HPDE6-E6E7 (cell line): ENCODE measurements at regions not wholly inside any gene's neighbourhood (a gene's known extent, or its start where the extent isn't known, plus 50 kb on each side); places are given as distances from the start of the nearest gene placed in this dataset.
A peak's percentile ranks its signal among the peaks of the same experiment; 100 is the strongest.

Source experiments
- DNase-seq: peaks from one replicate; pipeline ENCODE4 v3.0.0; 2011; ENCODE audit warnings: missing footprints; ENCODE audit errors: extremely low spot score

DNA sequence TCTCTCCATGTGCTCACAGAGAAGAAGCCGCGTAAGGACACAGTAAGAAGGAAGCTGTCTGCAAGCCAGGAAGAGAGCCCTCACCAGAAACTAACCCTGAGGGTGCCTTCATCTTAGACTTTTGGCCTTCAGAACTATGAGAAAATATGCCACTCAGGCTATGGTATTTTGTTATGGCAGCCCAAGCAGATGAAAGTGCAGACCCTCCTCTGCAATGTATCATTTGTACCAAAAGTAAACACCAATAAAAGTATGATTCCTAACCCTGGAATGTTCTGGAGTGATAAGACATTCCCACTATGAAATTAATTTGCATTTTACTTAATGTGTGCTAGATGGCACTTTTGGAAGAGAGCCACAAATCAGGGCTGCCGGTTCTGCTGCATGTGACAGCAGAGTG, 594.3 kb downstream of the UTRN start:
- no peak for DNase-seq

DNA sequence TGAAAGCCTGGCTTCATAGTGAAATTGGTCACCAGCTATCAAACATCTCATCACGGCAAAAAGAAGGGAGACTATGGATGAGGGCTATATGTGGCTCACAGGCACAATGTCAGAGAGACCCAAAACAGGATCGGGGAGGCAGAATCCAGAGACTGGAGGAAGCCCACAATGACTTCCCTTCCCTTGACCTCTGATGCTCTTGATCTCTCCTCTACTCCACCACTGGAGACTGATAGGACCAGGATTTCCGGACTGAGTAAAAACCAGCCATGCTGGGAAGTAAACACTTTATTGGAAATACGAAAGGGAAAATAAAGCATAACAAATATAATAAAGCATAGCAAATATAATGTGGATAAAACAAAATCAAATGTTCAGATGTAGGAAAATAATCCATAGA, 597.3 kb downstream of the UTRN start:
- no peak for DNase-seq

DNA sequence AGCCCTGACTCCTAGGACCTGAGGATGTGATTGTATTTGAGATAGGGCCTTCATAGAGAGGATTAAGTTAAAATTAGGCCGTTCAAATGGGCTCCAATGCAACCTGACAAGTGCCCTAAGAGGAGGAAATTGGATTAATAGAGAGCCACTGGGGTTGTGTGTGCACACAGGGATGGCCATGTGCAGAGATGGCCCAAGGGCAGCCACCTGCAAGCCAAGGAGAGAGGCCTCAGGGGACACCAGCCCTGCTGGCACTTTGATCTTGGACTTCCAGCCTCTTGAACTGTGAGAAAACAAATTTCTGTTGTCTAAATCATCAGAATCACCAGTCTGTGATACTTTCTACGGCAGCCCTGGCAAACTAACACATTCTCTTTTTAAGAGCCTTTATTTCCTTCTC, 598.8 kb downstream of the UTRN start:
- no peak for DNase-seq

DNA sequence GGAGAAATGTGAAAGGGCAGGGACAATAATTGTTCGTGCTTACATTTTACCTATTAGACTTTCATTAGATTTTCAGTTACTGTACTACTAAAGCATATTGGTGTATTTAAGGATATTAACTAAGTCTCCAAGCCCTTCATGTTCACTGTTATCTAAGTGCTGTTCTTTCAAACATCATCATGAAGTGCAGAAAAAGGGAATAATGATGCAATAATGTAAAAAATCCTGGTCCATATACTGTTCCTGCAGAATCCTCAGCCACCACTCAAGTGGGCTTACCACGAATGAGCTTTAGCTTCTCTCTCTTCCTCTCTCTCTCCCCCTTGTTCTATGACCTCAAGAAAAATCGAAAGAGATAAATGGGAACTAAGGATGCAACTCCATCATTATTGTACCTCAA, 600.7 kb downstream of the UTRN start:
- DNase-seq, result no peak

DNA sequence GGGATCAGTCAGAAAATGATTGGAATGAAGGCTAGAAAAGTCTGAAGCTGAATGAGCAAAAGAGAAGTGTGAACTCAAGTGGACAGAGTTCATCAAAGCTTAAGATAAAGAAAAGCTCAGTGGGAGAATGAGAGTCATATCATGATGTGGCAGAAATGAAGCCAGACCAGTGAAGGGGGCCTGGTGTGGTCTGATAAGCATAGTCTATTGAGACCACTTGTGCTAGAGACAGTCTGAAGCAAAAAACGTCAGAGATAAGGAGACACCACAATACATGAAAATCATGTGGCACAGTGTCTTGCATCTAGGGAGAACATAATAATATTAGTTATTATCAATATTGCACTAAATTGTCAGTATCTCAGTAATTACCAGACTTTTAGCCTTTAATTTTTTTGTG, 601.5 kb downstream of the UTRN start:
- DNase-seq, result no peak

DNA sequence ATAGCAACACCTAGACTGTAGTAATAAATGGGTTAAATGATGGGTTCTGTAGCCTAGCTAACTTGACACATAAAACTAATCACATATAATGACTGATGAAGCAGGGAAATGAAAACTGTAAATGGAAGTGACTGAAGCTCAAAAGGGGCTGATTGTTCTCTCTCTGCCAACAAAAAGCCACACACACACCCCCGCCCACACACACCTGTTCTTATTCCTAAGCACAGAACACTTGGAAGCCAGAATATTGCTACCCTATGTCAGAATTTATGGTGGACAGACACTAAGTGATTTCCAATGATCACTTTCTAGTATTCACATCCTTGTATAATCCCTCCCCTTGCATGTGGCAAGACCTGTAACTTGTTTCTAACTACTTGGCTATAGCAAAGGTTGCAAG, 603.5 kb downstream of the UTRN start:
- DNase-seq, result no peak

DNA sequence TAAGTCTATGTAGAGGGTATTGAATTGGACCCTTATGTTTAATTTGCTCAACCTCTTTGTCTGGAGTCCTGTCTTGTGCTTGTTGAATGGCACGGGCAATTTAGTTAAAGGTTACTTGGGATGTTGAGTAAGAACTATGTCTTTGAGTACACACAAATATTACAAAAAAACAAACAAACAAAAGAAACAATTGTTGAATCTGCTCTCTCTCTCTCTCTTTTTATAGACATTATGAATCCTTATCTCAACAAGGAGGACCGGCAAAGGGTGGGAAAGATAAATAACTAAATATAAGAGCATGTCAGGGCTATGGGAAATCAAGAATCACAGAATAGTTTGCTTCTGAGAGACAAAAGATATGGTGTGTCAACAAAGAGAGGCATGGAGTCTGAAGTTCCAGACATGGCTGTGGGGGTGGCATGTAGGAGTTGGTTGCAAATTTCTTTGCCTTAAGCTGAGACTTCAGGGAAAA, 608.6 kb downstream of the UTRN start:
- no peak for DNase-seq

DNA sequence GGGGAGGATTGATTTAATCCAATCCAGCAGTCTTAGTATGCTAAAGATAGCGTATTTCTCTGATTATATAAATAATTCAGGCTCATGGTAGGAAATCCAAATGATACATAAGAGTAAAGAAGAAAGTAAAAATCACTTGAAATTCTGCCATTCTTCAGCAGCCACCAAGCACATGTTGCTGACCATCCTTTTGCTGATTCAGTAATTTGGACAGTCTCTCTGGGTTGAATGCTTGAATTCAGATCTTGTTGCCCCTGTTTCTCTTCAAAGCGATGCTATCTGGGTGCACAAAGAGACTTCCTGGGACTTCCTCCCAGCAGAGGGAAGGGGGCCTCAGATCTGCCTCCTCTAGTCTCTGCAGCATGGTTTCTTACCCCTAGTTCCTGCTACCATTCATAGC, 609.1 kb downstream of the UTRN start:
- DNase-seq, result no peak

DNA sequence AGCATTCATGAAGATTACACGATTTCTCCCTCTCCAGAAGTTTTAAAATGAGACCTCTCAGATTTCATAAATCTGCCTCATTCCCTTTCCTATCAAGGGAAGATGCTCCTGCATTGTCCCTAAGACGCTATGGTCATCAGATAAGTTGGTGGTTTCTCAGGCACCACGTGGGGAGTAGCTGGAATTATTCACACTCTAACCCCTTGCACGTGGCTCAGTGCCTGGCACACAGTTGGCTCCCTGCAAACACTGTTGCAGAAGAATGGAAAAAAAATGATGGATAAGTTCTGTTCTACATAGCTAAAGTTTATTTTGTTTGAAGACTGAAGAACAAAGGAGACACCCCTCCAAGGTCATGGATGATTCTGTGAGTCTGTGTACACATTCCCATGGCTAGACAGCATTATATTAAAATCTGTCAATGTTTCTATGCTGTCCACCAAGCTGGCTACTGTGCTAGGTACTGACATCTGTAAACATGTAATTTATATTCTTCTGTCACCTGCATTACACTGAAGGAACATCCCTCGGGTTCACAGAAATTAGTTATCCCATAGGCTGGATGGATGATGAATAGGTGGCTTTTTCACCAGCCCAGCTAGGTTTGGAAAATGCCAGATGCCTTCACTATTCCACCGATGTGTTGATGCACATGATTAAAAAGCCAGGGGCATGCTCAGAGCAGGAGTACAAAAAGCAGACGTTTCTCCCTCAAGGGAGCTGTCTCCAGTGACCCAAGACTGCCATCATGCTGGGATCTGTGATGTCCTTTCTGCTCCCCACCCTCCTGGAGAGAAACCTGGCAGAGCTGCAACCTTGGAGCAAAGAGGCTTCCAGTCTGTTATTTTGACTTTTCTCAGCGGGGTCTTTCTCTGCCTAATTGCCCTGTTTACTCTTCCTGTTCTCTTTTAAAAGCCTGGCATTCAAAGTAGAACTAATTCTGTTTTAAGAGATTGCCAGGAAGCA, 610.5 kb downstream of the UTRN start:
- no peak for DNase-seq

DNA sequence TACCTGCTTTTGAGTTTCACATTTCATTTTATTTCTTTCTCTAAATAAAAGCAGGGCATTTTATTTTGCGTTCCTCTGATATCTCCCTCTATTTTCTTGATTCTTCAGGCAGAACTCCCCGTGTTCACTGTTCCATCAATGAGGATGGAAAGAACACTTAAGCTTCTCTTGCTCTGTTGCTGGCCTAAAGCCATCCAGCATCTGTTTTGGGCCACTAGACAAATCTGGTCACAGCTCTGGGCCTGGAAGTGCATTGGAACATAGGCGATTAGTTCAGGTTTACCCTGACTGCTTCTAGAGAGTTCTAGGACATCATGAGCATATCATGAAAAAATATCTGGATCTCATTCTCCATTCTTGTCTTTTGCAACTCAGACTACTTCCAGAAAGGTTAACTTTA, 611.2 kb downstream of the UTRN start:
- no peak for DNase-seq

DNA sequence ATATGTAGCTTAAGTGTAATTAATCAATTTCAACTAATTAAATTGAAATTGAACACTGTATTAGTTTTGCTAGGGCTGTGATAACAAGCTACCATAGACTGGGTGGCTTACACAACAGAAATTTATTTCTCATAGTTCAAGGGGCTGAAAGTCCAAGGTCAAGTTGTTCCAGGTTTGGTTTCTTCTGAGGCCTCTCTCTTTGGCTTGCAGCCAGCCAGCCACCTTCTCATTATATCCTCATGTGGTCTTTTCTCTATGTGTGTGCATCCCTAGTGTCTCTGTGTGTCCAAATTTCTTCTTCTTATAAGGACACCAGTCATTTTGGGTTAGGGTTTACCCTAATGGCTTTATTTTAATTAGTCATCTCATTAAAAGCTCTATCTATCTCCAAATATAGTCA, 611.7 kb downstream of the UTRN start:
- DNase-seq, result no peak

DNA sequence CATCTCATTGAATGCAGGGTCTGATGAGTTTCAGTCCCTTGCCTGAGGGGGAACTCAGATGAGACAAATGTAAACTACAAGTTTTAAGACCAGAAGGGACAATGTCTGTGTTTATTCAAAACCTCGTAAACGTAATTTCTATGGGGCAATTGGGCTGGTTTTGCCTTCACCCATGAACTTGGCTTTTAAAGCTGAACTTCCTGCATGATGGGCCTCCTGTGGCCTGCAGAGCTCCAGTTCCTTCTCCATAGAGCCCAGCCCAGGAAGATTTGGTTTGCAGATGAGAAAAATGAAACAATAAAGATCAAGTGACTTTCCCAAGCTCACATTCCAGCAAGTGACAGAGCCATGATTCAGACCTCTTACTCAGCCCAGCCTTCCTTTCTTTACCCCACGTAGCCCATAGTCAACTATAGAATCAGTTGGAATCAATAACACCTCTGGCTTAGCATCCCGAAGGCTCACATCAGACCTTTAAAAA, 612.3 kb downstream of the UTRN start:
- peak; percentile 47 for DNase-seq

DNA sequence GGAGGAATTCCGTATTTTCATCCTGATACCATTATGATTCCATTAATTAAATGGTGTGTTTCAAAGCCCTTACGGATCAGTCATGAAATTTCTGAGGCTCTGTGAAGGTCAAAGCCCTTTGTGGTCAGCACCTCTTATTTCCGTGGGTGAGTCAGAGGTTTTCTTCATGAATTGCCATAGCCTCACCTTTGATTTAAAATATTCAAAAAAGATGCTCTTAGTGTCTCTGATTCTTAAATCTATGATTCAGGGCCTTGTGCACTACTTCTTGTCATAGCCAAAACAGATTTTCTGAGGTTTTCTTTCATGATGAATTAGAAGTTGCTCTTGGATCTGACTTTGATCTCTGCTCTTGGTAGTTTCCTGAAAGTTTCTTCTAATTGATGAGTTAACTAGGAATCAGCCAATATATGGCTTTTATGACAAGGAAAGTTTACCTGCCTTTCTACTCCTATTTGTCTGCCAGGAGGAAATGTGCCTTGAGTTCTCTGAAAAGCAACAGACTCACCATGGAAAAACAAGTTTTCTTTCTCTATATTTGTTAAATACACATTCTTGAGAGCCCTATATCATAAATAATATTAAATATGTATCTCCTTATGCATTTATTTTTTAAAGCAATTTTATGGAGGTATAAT, 613.0 kb downstream of the UTRN start:
- DNase-seq, result peak; percentile 48

DNA sequence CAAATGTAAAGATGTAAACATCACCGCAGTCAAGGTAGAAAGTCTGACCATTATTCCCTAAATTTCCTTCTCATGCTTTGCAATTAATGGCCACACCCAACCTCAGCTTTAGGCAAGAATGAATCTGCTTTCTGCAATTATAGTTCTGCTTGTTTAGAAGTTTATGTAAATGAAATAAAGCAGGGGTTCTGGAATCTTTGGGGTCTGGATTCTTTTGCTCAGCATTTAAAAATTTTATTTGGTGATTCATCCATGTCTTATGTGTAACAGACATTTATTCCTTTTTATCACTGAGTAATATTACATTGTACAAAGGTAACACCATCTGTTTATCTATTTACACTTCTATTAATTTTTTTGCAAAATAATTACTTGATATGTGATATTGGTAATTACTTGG, 613.6 kb downstream of the UTRN start:
- no peak for DNase-seq

DNA sequence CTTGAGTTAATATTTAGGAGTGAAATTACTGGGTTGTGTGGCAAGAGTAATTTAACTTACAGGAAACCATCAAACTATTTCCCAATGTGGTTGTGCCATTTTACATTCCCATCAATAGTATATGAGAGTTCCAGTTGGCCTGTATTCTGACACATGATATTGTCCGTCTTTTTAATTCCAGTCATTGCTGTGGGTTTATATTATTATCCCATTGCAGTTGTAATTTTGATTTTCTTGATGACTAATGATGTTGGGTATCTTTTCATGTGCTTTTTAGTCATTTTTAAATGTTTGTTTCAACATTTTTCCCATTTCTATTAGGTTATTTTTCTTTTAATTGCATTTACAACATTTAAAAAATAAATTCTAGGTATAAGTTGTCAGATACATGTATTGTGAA, 614.0 kb downstream of the UTRN start:
- no peak for DNase-seq

DNA sequence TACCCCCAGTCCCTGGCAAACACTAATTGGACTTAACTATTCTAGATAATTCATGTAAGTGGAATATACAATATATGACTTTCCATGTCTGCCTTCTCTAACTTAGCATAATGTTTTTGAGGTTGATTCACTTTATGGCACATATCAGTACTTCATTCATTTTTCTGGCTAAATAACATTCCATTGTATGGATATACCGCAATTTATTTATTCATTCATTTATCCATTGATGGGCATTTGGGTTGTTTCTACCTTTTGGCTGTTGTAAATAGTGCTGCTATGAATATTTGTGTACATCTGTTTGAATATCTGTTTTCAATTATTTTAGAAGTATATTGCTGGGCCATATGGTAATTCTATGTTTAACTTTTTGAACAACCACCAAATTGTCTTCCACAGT, 616.3 kb downstream of the UTRN start:
- DNase-seq, result no peak

DNA sequence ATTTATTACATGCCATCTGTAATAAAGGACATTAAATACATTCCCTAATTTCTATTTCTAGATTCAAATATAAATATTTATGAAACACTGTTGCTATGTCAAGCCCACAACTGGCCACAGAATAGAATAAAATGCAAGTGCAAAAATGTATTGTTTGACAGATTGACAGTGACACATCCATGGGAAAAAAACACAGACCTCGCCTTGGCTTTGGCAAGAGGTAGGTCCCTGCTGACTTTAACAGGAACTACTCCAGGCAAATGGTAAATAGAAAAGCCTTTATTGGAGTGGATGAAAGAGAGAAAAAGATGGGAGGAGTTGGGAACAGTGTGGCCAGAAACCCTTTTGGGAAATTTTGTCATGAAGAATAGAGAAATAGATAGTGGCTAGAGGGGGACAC, 622.9 kb downstream of the UTRN start:
- DNase-seq, result no peak

DNA sequence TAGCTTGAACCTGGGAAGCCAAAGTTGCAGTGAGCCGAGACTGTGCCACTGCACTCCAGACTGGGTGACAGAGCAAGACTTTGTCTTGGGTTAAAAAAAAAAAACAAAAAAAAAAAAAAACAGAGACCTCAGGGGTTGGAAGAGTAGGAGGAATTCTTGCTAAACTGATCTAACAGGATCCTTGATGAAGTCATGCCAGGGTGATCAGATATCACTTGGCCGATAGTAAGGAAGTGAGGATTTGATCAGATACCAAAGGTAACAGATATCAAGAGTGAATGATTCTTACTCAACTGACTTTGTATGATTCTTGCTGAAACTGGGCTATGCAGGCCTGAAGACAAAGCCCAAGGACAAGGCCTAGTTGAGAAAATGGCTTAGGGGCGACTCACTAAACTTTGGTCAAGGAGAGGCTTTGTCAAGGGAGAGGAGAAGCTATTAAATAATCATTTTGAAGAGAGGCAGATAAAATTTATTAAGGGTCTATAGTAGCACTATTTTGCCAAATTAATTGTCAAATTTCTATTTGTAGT, 624.7 kb downstream of the UTRN start:
- no peak for DNase-seq

DNA sequence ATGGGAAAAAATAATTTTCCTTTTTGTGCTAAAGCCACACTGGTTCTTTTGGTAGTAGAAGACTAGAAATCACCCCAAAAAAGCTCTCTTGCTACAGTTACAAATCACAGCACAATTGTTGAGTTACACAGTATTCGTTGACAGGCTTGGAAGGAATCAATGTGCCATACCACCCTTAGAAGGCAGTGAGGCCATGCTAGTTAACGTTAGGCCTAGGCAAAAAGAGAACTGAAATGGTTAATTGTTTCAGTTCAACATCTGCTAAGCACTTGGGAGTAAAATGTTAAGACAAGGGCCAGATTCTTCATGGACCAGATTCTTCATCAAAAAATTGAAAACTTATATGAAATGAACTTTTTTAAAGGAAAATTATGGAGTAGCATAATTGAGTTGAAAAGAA, 626.2 kb downstream of the UTRN start:
- DNase-seq, result no peak

DNA sequence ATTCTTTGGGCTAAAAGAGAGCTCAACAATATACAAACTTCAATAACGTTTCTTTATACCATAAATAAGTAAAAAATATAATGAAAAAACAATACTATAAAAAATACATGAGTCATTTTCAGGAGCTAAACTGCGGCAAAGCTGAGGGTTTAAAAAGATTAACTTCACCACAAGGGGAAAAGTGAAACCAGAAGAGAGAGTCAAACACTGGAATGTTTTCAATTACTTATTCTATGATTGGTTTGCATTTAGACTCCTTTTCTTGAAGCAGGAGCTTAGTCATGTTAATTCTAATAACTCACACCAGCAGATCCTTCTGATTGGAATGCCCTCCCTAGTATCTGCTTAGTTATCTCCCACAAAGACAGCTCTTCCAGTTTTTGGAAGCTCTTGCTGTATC, 627.3 kb downstream of the UTRN start:
- DNase-seq, result peak; percentile 29

DNA sequence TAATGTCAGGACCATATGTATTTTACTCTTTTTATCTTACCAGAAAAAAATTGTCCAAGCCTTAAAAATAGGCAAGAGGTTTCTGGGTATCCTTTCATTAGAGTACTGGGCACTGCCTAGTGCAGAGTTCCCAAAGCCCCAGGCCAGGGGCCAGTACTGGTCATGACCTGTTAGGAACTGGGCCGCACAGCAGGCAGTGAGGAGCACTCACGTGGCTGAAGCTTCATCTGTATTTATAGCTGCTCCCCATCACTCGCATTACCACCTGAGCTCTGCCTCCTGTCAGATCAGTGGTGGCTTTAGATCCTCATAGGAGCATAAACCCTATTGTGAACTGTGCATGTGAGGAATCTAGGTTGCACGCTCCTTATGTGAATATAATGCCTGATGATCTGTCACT, 632.9 kb downstream of the UTRN start:
- DNase-seq, result no peak

DNA sequence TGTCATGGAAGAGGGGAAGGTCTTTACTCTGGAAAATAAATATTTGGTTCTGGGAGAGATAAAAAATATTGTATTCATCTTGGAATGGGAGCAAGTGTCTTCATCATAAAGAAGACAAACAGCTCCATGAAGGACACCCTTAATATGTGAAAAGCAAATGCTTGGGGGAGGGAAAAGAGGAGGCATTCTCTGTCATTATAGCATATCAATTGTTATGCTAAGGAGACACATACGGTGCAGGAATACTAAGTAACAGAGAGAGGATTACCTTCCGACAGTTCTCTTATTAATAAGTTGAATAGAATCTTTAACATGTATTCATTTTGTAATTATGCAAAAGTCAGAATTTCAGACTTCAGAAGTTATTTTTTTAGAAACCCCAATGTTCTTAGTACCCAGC, 634.4 kb downstream of the UTRN start:
- DNase-seq, result no peak
